NCI-H345 (cell line): ENCODE measurements at regions not wholly inside any gene's neighbourhood (a gene's known extent, or its start where the extent isn't known, plus 50 kb on each side); places are given as distances from the start of the nearest gene placed in this dataset.
"Not testable (repeated sequence)": the region's sequence is repeated elsewhere in the genome, so short reads cannot be mapped to it uniquely, and the experiment has no call there.

Source experiments
- DNase-seq: peaks from one replicate; lab custom pipeline; 2025; lab: John Stamatoyannopoulos, UW

DNA sequence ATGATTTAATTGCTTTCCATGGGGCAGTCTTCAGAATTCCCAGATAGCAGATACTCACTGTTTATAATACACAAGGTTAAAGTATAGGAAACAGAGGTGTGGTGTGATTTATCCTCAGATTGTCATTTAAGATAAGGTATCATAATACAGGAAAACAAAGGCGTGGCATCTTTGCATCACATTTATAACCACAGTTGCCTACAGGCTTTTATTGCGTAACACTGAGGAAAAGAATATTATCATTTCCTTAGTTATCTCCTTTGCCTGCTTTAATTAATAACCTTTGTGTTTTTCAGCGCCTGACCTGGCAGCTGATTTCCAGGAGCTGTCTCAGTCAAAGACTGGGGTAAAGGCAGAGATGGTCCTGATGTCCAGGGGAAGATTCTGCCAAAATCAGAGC is 68.8 kb downstream of the SSX7 start:
- no peak for DNase-seq

DNA sequence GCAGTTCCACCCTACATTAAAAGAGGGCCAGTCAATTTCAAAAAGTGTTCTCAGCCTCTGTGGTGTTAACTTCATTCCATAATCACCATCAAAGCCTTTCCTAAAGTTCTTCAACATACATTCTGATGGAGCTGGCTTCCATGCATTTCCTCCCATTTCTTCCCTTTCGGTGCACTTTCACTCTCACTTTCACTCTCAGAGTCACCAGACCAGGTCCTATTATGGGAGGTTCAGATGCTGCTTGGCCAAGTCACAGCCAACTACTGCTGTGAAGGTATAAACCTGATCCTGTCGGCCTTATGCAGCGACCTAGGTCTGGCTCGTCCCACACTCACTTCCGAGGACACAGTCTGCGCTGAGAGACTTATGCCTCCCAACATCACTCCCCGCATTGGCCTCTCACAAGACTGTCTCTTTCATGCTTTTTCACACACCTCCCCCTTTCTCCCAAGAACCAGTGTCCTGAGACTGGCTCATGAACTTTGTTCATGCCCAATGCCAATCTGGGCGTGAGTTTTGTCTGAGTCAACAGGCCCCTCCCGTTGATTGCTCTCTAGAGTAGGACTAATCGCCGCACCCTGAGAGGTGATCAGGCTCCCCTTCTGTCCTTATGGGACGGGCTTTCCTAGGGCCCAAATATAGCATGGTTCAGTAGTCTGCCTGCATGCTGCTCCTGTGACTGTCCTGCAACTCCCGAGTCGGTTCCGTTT is 60.8 kb upstream of the XAGE1B start:
- no peak for DNase-seq

- no peak for DNase-seq
Measured at GRCh38 chrX:52576946-52577345, 60.1 kb upstream of the XAGE1B start.

- DNase-seq = no peak
Measured at GRCh38 chrX:52576474-52576873, 59.6 kb upstream of the XAGE1B start.

GRCh38 chrX:52574416-52575275 is 57.8 kb upstream of the XAGE1B start:
- peak; percentile 30 for DNase-seq

DNA sequence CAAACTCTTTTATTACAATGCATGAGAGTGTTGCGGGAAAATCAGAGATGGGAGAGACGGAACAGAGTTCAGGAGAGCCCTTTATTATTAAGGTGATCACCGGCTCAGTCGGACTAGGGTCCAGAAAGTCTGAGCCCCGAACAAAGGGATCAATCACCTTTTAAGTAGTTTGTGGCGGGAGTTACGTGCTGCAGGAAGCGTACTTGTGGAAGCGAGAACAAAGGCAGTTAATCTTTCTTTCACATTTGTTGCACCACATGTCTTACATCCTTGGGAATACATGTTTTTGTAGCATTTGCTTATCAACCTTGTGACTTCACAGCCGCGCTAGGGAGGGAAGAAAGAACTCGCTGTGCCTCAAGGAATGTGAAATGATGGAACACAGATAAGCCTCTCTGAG is 51.3 kb upstream of the XAGE1B start:
- DNase-seq = not testable (repeated sequence)
